ENCODE measurements at regions not wholly inside any gene's neighbourhood (a gene's known extent, or its start where the extent isn't known, plus 50 kb on each side); places are given as distances from the start of the nearest gene placed in this dataset.
"Not testable (repeated sequence)": the region's sequence is repeated elsewhere in the genome, so short reads cannot be mapped to it uniquely, and the experiment has no call there.

GRCh38 chr7:152922318-152923081, 162.9 kb downstream of the ACTR3B start:
- peaks cover 4% of the 10 kb centered on the region for H3K9me3 Mint-ChIP-seq (ENCODE audit: low read depth)
- ATAC-seq: no peak
- H3K27ac Mint-ChIP-seq: no peak overlapping the region
- peaks cover 3% of the 10 kb centered on the region for H3K4me1 Mint-ChIP-seq
- POLR2A ChIA-PET: no interaction called here
- peaks cover 21% of the 10 kb centered on the region for H3K27me3 Mint-ChIP-seq
- peaks cover 2% of the 10 kb centered on the region for H3K36me3 Mint-ChIP-seq (ENCODE audit: low read depth)
- DNase-seq: no peak
- no peak overlapping the region for H3K4me3 Mint-ChIP-seq
- CTCF ChIA-PET: interaction anchor here (0.7 kb wide), 1 partner anchor 9 kb away, joined by 3 read pairs; no protein-coding TSS in a partner anchor
- intact Hi-C loops (cut with DNase I, micrococcal nuclease): no loop called here

- peaks cover 3% of the 10 kb centered on the region for H3K4me1 Mint-ChIP-seq
- DNase-seq: no peak
- intact Hi-C loops (cut with DNase I, micrococcal nuclease): no loop called here
- peaks cover 4% of the 10 kb centered on the region for H3K9me3 Mint-ChIP-seq (ENCODE audit: low read depth)
- POLR2A ChIA-PET: no interaction called here
- H3K27me3 Mint-ChIP-seq: peaks cover 24% of the 10 kb centered on the region
- H3K4me3 Mint-ChIP-seq: no peak overlapping the region
- no peak for ATAC-seq
- H3K36me3 Mint-ChIP-seq (ENCODE audit: low read depth): peaks cover 2% of the 10 kb centered on the region
- H3K27ac Mint-ChIP-seq: no peak overlapping the region
- CTCF ChIA-PET: interaction anchor here (0.9 kb wide), 1 partner anchor 11 kb away, joined by 3 read pairs; no protein-coding TSS in a partner anchor
Measured at GRCh38 chr7:152923711-152924110, 164.2 kb downstream of the ACTR3B start.

GRCh38 chr7:152924238-152924637, 164.7 kb downstream of the ACTR3B start:
- no peak for DNase-seq
- POLR2A ChIA-PET: no interaction called here
- Mint-ChIP-seq H3K4me1 (peaks cover 3% of the 10 kb centered on the region), H3K4me3 (no peak overlapping the region), H3K36me3 (ENCODE audit: low read depth) (peaks cover 2% of the 10 kb centered on the region), H3K27ac (no peak overlapping the region), H3K27me3 (peaks cover 24% of the 10 kb centered on the region), H3K9me3 (ENCODE audit: low read depth) (peaks cover 4% of the 10 kb centered on the region)
- ATAC-seq: no peak
- CTCF ChIA-PET: interaction anchor here (0.9 kb wide), 1 partner anchor 10 kb away, joined by 3 read pairs; no protein-coding TSS in a partner anchor
- intact Hi-C loops (cut with DNase I, micrococcal nuclease): no loop called here

GRCh38 chr7:152924826-152925411, 165.4 kb downstream of the ACTR3B start:
- H3K36me3 Mint-ChIP-seq (ENCODE audit: low read depth): peaks cover 2% of the 10 kb centered on the region
- H3K4me1 Mint-ChIP-seq: peaks cover 3% of the 10 kb centered on the region
- no peak for ATAC-seq
- no peak overlapping the region for H3K4me3 Mint-ChIP-seq
- ChIA-PET CTCF (no interaction called here), POLR2A (no interaction called here)
- intact Hi-C loops (cut with DNase I, micrococcal nuclease): no loop called here
- H3K27ac Mint-ChIP-seq: no peak overlapping the region
- DNase-seq: no peak
- H3K27me3 Mint-ChIP-seq: peaks cover 24% of the 10 kb centered on the region
- H3K9me3 Mint-ChIP-seq (ENCODE audit: low read depth): peaks cover 4% of the 10 kb centered on the region

- ChIA-PET CTCF (no interaction called here), POLR2A (no interaction called here)
- H3K27me3 Mint-ChIP-seq: peaks cover 24% of the 10 kb centered on the region
- H3K4me1 Mint-ChIP-seq: peaks cover 3% of the 10 kb centered on the region
- H3K9me3 Mint-ChIP-seq (ENCODE audit: low read depth): peaks cover 2% of the 10 kb centered on the region
- no peak overlapping the region for H3K4me3 Mint-ChIP-seq
- no peak overlapping the region for H3K27ac Mint-ChIP-seq
- intact Hi-C loops (cut with DNase I, micrococcal nuclease): no loop called here
- ATAC-seq (no peak), DNase-seq (no peak)
- peaks cover under 1% of the 10 kb centered on the region for H3K36me3 Mint-ChIP-seq (ENCODE audit: low read depth)
Measured at GRCh38 chr7:152925412-152926147, 166.0 kb downstream of the ACTR3B start.

- ChIA-PET CTCF (interaction anchor here (0.6 kb wide), 1 partner anchor 9 kb away, joined by 3 read pairs; no protein-coding TSS in a partner anchor), POLR2A (no interaction called here)
- Mint-ChIP-seq H3K27me3 (peaks cover 3% of the 10 kb centered on the region), H3K27ac (no peak overlapping the region), H3K9me3 (ENCODE audit: low read depth) (no peaks in the 10 kb centered on the region), H3K36me3 (ENCODE audit: low read depth) (no peaks in the 10 kb centered on the region), H3K4me1 (no peaks in the 10 kb centered on the region), H3K4me3 (no peak overlapping the region)
- intact Hi-C loops (cut with DNase I, micrococcal nuclease): no loop called here
- DNase-seq: no peak
- ATAC-seq: no peak
Measured at GRCh38 chr7:152931633-152932032, 172.1 kb downstream of the ACTR3B start.

- no peak overlapping the region for H3K4me3 Mint-ChIP-seq
- CTCF ChIA-PET: interaction anchor here (0.6 to 0.7 kb wide), 2 partner anchors 20 to 41 kb away, joined by 3 read pairs; no protein-coding TSS in a partner anchor
- peaks cover 2% of the 10 kb centered on the region for H3K27me3 Mint-ChIP-seq
- ATAC-seq (no peak), DNase-seq (no peak)
- no peaks in the 10 kb centered on the region for H3K36me3 Mint-ChIP-seq (ENCODE audit: low read depth)
- POLR2A ChIA-PET: no interaction called here
- H3K27ac Mint-ChIP-seq: no peak overlapping the region
- no peaks in the 10 kb centered on the region for H3K9me3 Mint-ChIP-seq (ENCODE audit: low read depth)
- H3K4me1 Mint-ChIP-seq: no peaks in the 10 kb centered on the region
- intact Hi-C loops (cut with DNase I, micrococcal nuclease): no loop called here
Measured at GRCh38 chr7:152937282-152937681, 177.7 kb downstream of the ACTR3B start.

- H3K4me1 Mint-ChIP-seq; H3K36me3 Mint-ChIP-seq (ENCODE audit: low read depth); ATAC-seq; DNase-seq; intact Hi-C loops (cut with DNase I, micrococcal nuclease); H3K27me3 Mint-ChIP-seq; H3K4me3 Mint-ChIP-seq; H3K9me3 Mint-ChIP-seq (ENCODE audit: low read depth); POLR2A ChIA-PET; H3K27ac Mint-ChIP-seq: not testable (repeated sequence)
- CTCF ChIA-PET: interaction anchor here (0.7 kb wide), 1 partner anchor 19 kb away, joined by 3 read pairs; no protein-coding TSS in a partner anchor
Measured at GRCh38 chr7:152946616-152947015, 187.1 kb downstream of the ACTR3B start.

GRCh38 chr7:152947686-152948085, 188.1 kb downstream of the ACTR3B start:
- Mint-ChIP-seq H3K27ac (no peak overlapping the region), H3K9me3 (ENCODE audit: low read depth) (peaks cover 8% of the 10 kb centered on the region), H3K27me3 (peaks cover 6% of the 10 kb centered on the region), H3K4me3 (no peak overlapping the region), H3K4me1 (peaks cover 2% of the 10 kb centered on the region), H3K36me3 (ENCODE audit: low read depth) (peaks cover 2% of the 10 kb centered on the region)
- ChIA-PET POLR2A (no interaction called here), CTCF (no interaction called here)
- ATAC-seq: no peak
- intact Hi-C loops (cut with DNase I, micrococcal nuclease): no loop called here
- DNase-seq: no peak

GRCh38 chr7:152949253-152949652, 189.7 kb downstream of the ACTR3B start:
- Mint-ChIP-seq H3K27me3 (peaks cover 5% of the 10 kb centered on the region), H3K9me3 (ENCODE audit: low read depth) (peaks cover 8% of the 10 kb centered on the region), H3K4me1 (peaks cover under 1% of the 10 kb centered on the region), H3K36me3 (ENCODE audit: low read depth) (peaks cover 2% of the 10 kb centered on the region), H3K27ac (no peak overlapping the region), H3K4me3 (no peak overlapping the region)
- intact Hi-C loops (cut with DNase I, micrococcal nuclease): no loop called here
- ChIA-PET POLR2A (no interaction called here), CTCF (no interaction called here)
- ATAC-seq: no peak
- no peak for DNase-seq

GRCh38 chr7:152949790-152950189, 190.2 kb downstream of the ACTR3B start:
- no peak for DNase-seq
- intact Hi-C loops (cut with DNase I, micrococcal nuclease): no loop called here
- no peak overlapping the region for H3K4me3 Mint-ChIP-seq
- H3K27ac Mint-ChIP-seq: no peak overlapping the region
- no peak for ATAC-seq
- H3K4me1 Mint-ChIP-seq: no peaks in the 10 kb centered on the region
- H3K9me3 Mint-ChIP-seq (ENCODE audit: low read depth): peaks cover 8% of the 10 kb centered on the region
- POLR2A ChIA-PET: no interaction called here
- H3K36me3 Mint-ChIP-seq (ENCODE audit: low read depth): peaks cover 2% of the 10 kb centered on the region
- CTCF ChIA-PET: no interaction called here
- peaks cover 4% of the 10 kb centered on the region for H3K27me3 Mint-ChIP-seq

GRCh38 chr7:152956006-152956405, 196.5 kb downstream of the ACTR3B start:
- Mint-ChIP-seq H3K27ac (no peak overlapping the region), H3K4me1 (no peaks in the 10 kb centered on the region), H3K4me3 (no peak overlapping the region), H3K9me3 (ENCODE audit: low read depth) (peaks cover 5% of the 10 kb centered on the region), H3K36me3 (ENCODE audit: low read depth) (peaks cover under 1% of the 10 kb centered on the region), H3K27me3 (no peaks in the 10 kb centered on the region)
- ChIA-PET CTCF (no interaction called here), POLR2A (no interaction called here)
- intact Hi-C loops (cut with DNase I, micrococcal nuclease): no loop called here
- DNase-seq (no peak), ATAC-seq (no peak)

All from activated CD4-positive, alpha-beta T cell treated with anti-CD3 and anti-CD28 coated beads for 36 hours (primary cell).